ENCODE measurements at regions not wholly inside any gene's neighbourhood (a gene's known extent, or its start where the extent isn't known, plus 50 kb on each side); places are given as distances from the start of the nearest gene placed in this dataset.

- Histone ChIP-seq H3K4me1 (ENCODE audit: insufficient read depth, low read length, poor library complexity, severe bottlenecking) (peaks cover 3% of the 10 kb centered on the region), H3K36me3 (ENCODE audit: insufficient read depth, low read length) (no peaks in the 10 kb centered on the region), H2AFZ (ENCODE audit: low read length) (no peak overlapping the region)
Measured at GRCh38 chr16:14350081-14350480, 279.0 kb downstream of the MRTFB start.

GRCh38 chr16:14347706-14348105 lies 276.6 kb downstream of the MRTFB start:
- no peaks in the 10 kb centered on the region for H3K4me1 ChIP-seq (ENCODE audit: insufficient read depth, low read length, poor library complexity, severe bottlenecking)
- no peak overlapping the region for H2AFZ ChIP-seq (ENCODE audit: low read length)
- H3K4me3 ChIP-seq (ENCODE audit: low read length, poor library complexity, severe bottlenecking): no peak overlapping the region
- no peak overlapping the region for H3K4me2 ChIP-seq (ENCODE audit: low read depth, low read length, poor library complexity, severe bottlenecking)
- H3K9me2 ChIP-seq (replicated peaks; ENCODE audit: low read depth, low read length): no peaks in the 10 kb centered on the region
- H3K36me3 ChIP-seq (ENCODE audit: insufficient read depth, low read length): no peaks in the 10 kb centered on the region
- H4K20me1 ChIP-seq (ENCODE audit: insufficient read depth, low read length, poor library complexity, severe bottlenecking): no peaks in the 10 kb centered on the region
- no peaks in the 10 kb centered on the region for H3K79me2 ChIP-seq (ENCODE audit: insufficient read depth, low read length)
- H3K27me3 ChIP-seq (ENCODE audit: insufficient read depth, low read length, poor library complexity, severe bottlenecking): no peaks in the 10 kb centered on the region
- TF ChIP-seq CTCF (conservative IDR thresholded peaks at IDR 0.05; ENCODE audit: low read length) (no peak), EZH2phosphoT487 (IDR thresholded peaks at IDR 0.05; ENCODE audit: borderline replicate concordance) (no peak)
- H3F3A ChIP-seq (ENCODE audit: low read depth): no peaks in the 10 kb centered on the region
- H3K9me3 ChIP-seq (ENCODE audit: insufficient read depth, low read depth, low read length): no peaks in the 10 kb centered on the region
- no peak overlapping the region for H3K9ac ChIP-seq (ENCODE audit: low read depth, low read length, poor library complexity, severe bottlenecking)

More at GRCh38 chr16:14350081-14350480, 279.0 kb downstream of the MRTFB start:
- no peak for TF ChIP-seq CTCF (conservative IDR thresholded peaks at IDR 0.05; ENCODE audit: low read length)
- no peak for TF ChIP-seq EZH2phosphoT487 (IDR thresholded peaks at IDR 0.05; ENCODE audit: borderline replicate concordance)
- no peak overlapping the region for H3K9ac ChIP-seq (ENCODE audit: low read depth, low read length, poor library complexity, severe bottlenecking)
- no peaks in the 10 kb centered on the region for H3F3A ChIP-seq (ENCODE audit: low read depth)
- H3K27me3 ChIP-seq (ENCODE audit: insufficient read depth, low read length, poor library complexity, severe bottlenecking): no peaks in the 10 kb centered on the region
- no peaks in the 10 kb centered on the region for H3K9me3 ChIP-seq (ENCODE audit: insufficient read depth, low read depth, low read length)
- no peaks in the 10 kb centered on the region for H3K79me2 ChIP-seq (ENCODE audit: insufficient read depth, low read length)
- no peak overlapping the region for H3K4me3 ChIP-seq (ENCODE audit: low read length, poor library complexity, severe bottlenecking)
- H3K9me2 ChIP-seq (replicated peaks; ENCODE audit: low read depth, low read length): no peaks in the 10 kb centered on the region
- H4K20me1 ChIP-seq (ENCODE audit: insufficient read depth, low read length, poor library complexity, severe bottlenecking): no peaks in the 10 kb centered on the region
- no peak overlapping the region for H3K4me2 ChIP-seq (ENCODE audit: low read depth, low read length, poor library complexity, severe bottlenecking)

GRCh38 chr16:14346278-14347142 lies 275.4 kb downstream of the MRTFB start:
- Histone ChIP-seq H4K20me1 (ENCODE audit: insufficient read depth, low read length, poor library complexity, severe bottlenecking) (no peaks in the 10 kb centered on the region), H3K9ac (ENCODE audit: low read depth, low read length, poor library complexity, severe bottlenecking) (no peak overlapping the region), H3K9me3 (ENCODE audit: insufficient read depth, low read depth, low read length) (no peaks in the 10 kb centered on the region), H3K4me2 (ENCODE audit: low read depth, low read length, poor library complexity, severe bottlenecking) (no peak overlapping the region), H3K4me3 (ENCODE audit: low read length, poor library complexity, severe bottlenecking) (no peak overlapping the region), H3K27me3 (ENCODE audit: insufficient read depth, low read length, poor library complexity, severe bottlenecking) (no peaks in the 10 kb centered on the region), H3K4me1 (ENCODE audit: insufficient read depth, low read length, poor library complexity, severe bottlenecking) (no peaks in the 10 kb centered on the region), H3K36me3 (ENCODE audit: insufficient read depth, low read length) (no peaks in the 10 kb centered on the region), H2AFZ (ENCODE audit: low read length) (no peak overlapping the region), H3K79me2 (ENCODE audit: insufficient read depth, low read length) (no peaks in the 10 kb centered on the region), H3K9me2 (replicated peaks; ENCODE audit: low read depth, low read length) (no peaks in the 10 kb centered on the region), H3F3A (ENCODE audit: low read depth) (no peaks in the 10 kb centered on the region)
- TF ChIP-seq CTCF (conservative IDR thresholded peaks at IDR 0.05; ENCODE audit: low read length) (no peak), EZH2phosphoT487 (IDR thresholded peaks at IDR 0.05; ENCODE audit: borderline replicate concordance) (no peak)

Data from Loucy (cell line).